Kidney (tissue), 13 donors: ENCODE measurements at regions not wholly inside any gene's neighbourhood (a gene's known extent, or its start where the extent isn't known, plus 50 kb on each side); places are given as distances from the start of the nearest gene placed in this dataset.

Source experiments
- DNase-seq, 5 donors: peaks; one replicate each; pipeline ENCODE4 v3.0.0-alpha.2; 2013 to 2020
- FAIRE-seq: peaks from 2 replicates; lab custom pipeline; 2012; peaks lifted over from hg19 to GRCh38; lab: Jason Lieb, UNC
- H3K27ac ChIP-seq, 2 donors: one replicate each; pipeline ENCODE4 v1.7.0; 2013; ENCODE audit warnings: low read depth in 2 of 2, low read length in 2 of 2, inconsistent platforms in 1 of 2
- H3K27me3 ChIP-seq: one replicate; pipeline ENCODE4 v1.7.1; 2013; ENCODE audit warnings: low read length, inconsistent platforms; ENCODE audit not compliant: control insufficient read depth, insufficient read depth
- H3K36me3 ChIP-seq, 3 donors: one replicate each; pipeline versions ENCODE4 v1.7.0 to v1.7.1; 2013; ENCODE audit warnings: low read length in 3 of 3, control low read depth in 1 of 3, inconsistent platforms in 1 of 3; ENCODE audit not compliant: insufficient read depth in 3 of 3, control insufficient read depth in 2 of 3
- H3K4me1 ChIP-seq, 3 donors: one replicate each; pipeline versions ENCODE4 v1.7.0 to v1.7.1; 2013; ENCODE audit warnings: low read length in 3 of 3, inconsistent platforms in 1 of 3, low read depth in 1 of 3; ENCODE audit not compliant: control insufficient read depth in 2 of 3, insufficient read depth in 2 of 3
- H3K4me3 ChIP-seq, 3 donors: one replicate each; pipeline versions ENCODE4 v1.7.0 to v1.8.1; 2013; ENCODE audit warnings: low read length in 3 of 3, control low read depth in 1 of 3, inconsistent platforms in 1 of 3
- H3K9ac ChIP-seq, 3 donors: one replicate each; pipeline versions ENCODE4 v1.7.0 to v1.7.1; 2013; ENCODE audit warnings: low read length in 3 of 3, control low read depth in 1 of 3, inconsistent platforms in 1 of 3
- H3K9me3 ChIP-seq, 3 donors: one replicate each; pipeline versions ENCODE4 v1.7.0 to v1.7.1; 2013; ENCODE audit warnings: low read length in 3 of 3, control low read depth in 1 of 3, inconsistent platforms in 1 of 3; ENCODE audit not compliant: control insufficient read depth in 2 of 3, insufficient read depth in 1 of 3
- intact Hi-C: fragments of 100-400 bp; cut with DNase I; formaldehyde crosslinking; loops from one replicate; pipeline ENCODE4 v1.11.1; 2022
- TF ChIP-seq, protein P1 (sequence below): IDR thresholded peaks from 3 replicates; pipeline ENCODE4 v1.5.1; 2012; ENCODE audit warnings: mild to moderate bottlenecking, moderate library complexity, borderline replicate concordance; ENCODE audit not compliant: insufficient read depth; ENCODE audit errors: extremely low read depth
- donor health status: control.
- donor health status: control.
- donor health status: control.
- donor health status: control.
- donor health status: control.
- donor health status: DM: yes; HTN: yes; CAD: no.
- donor health status: Normal renal cell carcinoma (clear cell type).

DNA sequence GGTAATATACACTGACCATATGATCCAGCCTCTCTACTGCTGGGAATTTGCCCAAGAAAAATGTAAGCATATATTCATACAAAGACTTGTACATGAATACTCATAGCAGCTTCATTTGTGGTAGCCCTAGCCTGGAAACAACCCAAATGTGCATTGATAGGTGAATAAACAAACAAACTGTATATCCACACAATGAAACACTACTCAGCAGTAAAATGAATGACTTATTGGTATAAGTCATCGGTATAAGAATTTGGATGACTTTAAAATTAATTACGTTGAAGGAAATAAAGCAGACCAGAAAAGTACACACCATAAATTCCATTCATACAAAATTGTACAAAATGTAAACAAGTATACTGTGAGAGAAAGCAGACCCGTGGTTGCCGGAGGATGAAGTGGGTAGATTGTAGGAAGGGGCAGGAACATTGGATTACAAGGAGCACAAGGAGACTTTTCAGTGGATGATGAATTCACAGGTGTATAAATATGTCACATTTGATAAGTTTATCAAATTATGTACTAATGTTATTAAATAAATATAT, 376.7 kb downstream of the TDRD15 start:
- Histone ChIP-seq H3K9me3 (no peaks in the 10 kb centered on the region), H3K4me1 (no peaks in the 10 kb centered on the region), H3K36me3 (no peaks in the 10 kb centered on the region), H3K27ac (no peak overlapping the region), H3K9ac (no peak overlapping the region), H3K27me3 (no peaks in the 10 kb centered on the region), H3K4me3 (no peak overlapping the region)
- FAIRE-seq: no peak
- DNase-seq: no peak
- TF ChIP-seq, protein P1, sequence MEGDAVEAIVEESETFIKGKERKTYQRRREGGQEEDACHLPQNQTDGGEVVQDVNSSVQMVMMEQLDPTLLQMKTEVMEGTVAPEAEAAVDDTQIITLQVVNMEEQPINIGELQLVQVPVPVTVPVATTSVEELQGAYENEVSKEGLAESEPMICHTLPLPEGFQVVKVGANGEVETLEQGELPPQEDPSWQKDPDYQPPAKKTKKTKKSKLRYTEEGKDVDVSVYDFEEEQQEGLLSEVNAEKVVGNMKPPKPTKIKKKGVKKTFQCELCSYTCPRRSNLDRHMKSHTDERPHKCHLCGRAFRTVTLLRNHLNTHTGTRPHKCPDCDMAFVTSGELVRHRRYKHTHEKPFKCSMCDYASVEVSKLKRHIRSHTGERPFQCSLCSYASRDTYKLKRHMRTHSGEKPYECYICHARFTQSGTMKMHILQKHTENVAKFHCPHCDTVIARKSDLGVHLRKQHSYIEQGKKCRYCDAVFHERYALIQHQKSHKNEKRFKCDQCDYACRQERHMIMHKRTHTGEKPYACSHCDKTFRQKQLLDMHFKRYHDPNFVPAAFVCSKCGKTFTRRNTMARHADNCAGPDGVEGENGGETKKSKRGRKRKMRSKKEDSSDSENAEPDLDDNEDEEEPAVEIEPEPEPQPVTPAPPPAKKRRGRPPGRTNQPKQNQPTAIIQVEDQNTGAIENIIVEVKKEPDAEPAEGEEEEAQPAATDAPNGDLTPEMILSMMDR: no peak
- intact Hi-C loops: no loop called here

DNA sequence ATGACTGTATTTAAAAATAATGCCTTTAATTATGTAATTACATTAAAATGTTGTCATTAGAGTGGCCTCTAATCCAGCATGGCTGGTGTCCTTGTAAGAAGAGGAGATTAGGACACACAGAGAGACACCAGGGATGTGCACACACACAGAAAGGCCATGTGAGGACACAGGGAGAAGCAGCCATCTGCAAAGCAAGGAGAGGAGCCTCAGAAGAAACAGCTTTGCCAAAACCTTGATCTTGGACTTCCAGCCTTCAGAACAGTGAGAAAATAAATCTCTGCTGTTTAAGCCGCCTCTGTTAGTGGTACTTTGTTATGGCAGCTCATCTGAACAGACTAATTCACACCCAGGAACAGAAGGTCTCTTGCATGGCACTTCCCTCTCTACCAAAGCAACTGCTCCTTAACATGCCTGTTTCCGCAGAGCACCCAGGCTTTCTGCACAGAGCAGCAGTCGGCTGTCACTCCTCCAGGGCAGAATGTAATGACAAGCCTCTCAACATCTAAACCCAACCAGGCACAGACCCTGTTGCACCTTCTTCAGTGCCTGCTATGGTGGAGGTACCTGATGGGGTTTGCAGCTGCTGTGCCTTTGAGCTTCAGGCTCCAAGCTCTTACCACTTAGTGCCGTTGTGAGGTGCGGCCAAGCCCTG, 377.7 kb downstream of the TDRD15 start:
- no peaks in the 10 kb centered on the region for H3K27me3 ChIP-seq
- intact Hi-C loops: no loop called here
- FAIRE-seq: no peak

DNA sequence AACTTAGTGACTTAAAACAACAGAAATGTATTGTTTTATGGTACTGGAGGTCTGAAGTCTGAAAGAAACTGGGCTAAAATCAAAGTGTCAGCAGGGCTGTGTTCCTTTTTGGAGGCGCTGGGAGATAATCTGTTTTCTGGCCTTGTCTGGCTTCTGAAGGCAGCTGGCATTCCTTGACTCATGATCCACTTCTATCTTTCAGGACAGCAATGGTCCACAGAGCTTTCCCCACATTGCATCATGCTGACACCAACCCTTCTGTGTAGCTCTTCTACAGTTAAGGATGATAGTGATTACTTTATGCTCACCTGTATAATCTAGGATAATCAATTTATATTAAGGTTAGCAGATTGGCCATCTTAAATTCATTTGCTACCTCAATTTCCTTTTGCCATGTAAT, 392.1 kb downstream of the TDRD15 start:
- Histone ChIP-seq H3K9me3 (no peaks in the 10 kb centered on the region), H3K27me3 (no peaks in the 10 kb centered on the region), H3K4me3 (no peak overlapping the region), H3K9ac (no peak overlapping the region), H3K27ac (no peak overlapping the region), H3K4me1 (no peaks in the 10 kb centered on the region), H3K36me3 (no peaks in the 10 kb centered on the region)
- TF ChIP-seq, protein P1: no peak
- DNase-seq: no peak
- no peak for FAIRE-seq
- intact Hi-C loops: no loop called here

More for the DNA sequence above, 377.7 kb downstream of the TDRD15 start:
- Histone ChIP-seq H3K9ac (no peak overlapping the region), H3K4me3 (no peak overlapping the region), H3K27ac (no peak overlapping the region), H3K36me3 (no peaks in the 10 kb centered on the region), H3K4me1 (no peaks in the 10 kb centered on the region), H3K9me3 (no peaks in the 10 kb centered on the region)
- TF ChIP-seq, protein P1: no peak
- DNase-seq: peak in 2 of 5 donors; percentile 3 to 34
